Natural killer cell (primary cell): ENCODE measurements at regions not wholly inside any gene's neighbourhood (a gene's known extent, or its start where the extent isn't known, plus 50 kb on each side); places are given as distances from the start of the nearest gene placed in this dataset.
A peak's percentile ranks its signal among the peaks of the same experiment; 100 is the strongest.
"Not testable (repeated sequence)": the region's sequence is repeated elsewhere in the genome, so short reads cannot be mapped to it uniquely, and the experiment has no call there.

ENCODE experiments used
- ATAC-seq, 3 donors: fragments of 150-1000 bp in 2 of 3; fragments of 200-7000 bp in 1 of 3; cut with Tn5 transposase; 1 replicate in 1 of 3; 2 replicates in 2 of 3; pipeline ENCODE4 v1.10.0; 2021; ENCODE audit warnings: mild to moderate bottlenecking in 2 of 3, moderate library complexity in 2 of 3
- DNase-seq, 2 donors: peaks; one replicate each; pipeline versions ENCODE4 v3.0.0 to v3.0.0-alpha.2; 2013 to 2021; ENCODE audit warnings: mixed read lengths in 1 of 2
- H3K27ac ChIP-seq: one replicate; pipeline ENCODE4 v1.5.1; 2013; ENCODE audit warnings: mild to moderate bottlenecking, low read length
- H3K27me3 ChIP-seq: one replicate; pipeline ENCODE4 v1.6.1; 2013; ENCODE audit warnings: low read length; ENCODE audit not compliant: control insufficient read depth, insufficient read depth
- H3K36me3 ChIP-seq: one replicate; pipeline ENCODE4 v1.6.1; 2013; ENCODE audit warnings: low read length; ENCODE audit not compliant: control insufficient read depth, insufficient read depth
- H3K4me1 ChIP-seq: one replicate; pipeline ENCODE4 v1.6.1; 2013; ENCODE audit warnings: low read length; ENCODE audit not compliant: control insufficient read depth, insufficient read depth
- H3K4me3 ChIP-seq: one replicate; pipeline ENCODE4 v1.5.1; 2013; ENCODE audit warnings: low read length
- H3K9me3 ChIP-seq: one replicate; pipeline ENCODE4 v1.6.1; 2013; ENCODE audit warnings: low read length; ENCODE audit not compliant: control insufficient read depth, insufficient read depth
- H3K27ac Mint-ChIP-seq, 2 donors: one replicate each; pipeline ENCODE4 v1.8.0; 2022; ENCODE audit warnings: mild to moderate bottlenecking in 2 of 2, mixed read lengths in 2 of 2, moderate library complexity in 1 of 2
- H3K27me3 Mint-ChIP-seq, 2 donors: one replicate each; pipeline ENCODE4 v1.8.0; 2022; ENCODE audit warnings: low read depth in 2 of 2, mixed read lengths in 2 of 2
- H3K36me3 Mint-ChIP-seq: one replicate; pipeline ENCODE4 v1.8.0; 2022; ENCODE audit warnings: mixed read lengths
- H3K4me1 Mint-ChIP-seq, 2 donors: one replicate each; pipeline ENCODE4 v1.8.0; 2022; ENCODE audit warnings: mixed read lengths in 2 of 2
- H3K4me3 Mint-ChIP-seq: one replicate; pipeline ENCODE4 v1.8.0; 2022; ENCODE audit warnings: mild to moderate bottlenecking, moderate library complexity, mixed read lengths
- H3K9me3 Mint-ChIP-seq, 2 donors: one replicate each; pipeline ENCODE4 v1.8.0; 2022; ENCODE audit warnings: mixed read lengths in 2 of 2
- CTCF ChIP-seq: fragments of 200-600 bp; IDR thresholded peaks from one replicate; pipeline ENCODE4 v1.8.0; 2022; ENCODE audit warnings: antibody characterized with exemption
- WGBS: methylation state at CpG from one replicate; pipeline ENCODE4 v1.1.7; 2013; ENCODE audit warnings: missing lambda C conversion rate; ENCODE audit not compliant: insufficient coverage; 5-methylcytosine and 5-hydroxymethylcytosine counted together
- intact Hi-C: fragments of 100-400 bp; cut with micrococcal nuclease; formaldehyde crosslinking; loops from one replicate; pipeline ENCODE4 v1.14.2; 2022

DNA sequence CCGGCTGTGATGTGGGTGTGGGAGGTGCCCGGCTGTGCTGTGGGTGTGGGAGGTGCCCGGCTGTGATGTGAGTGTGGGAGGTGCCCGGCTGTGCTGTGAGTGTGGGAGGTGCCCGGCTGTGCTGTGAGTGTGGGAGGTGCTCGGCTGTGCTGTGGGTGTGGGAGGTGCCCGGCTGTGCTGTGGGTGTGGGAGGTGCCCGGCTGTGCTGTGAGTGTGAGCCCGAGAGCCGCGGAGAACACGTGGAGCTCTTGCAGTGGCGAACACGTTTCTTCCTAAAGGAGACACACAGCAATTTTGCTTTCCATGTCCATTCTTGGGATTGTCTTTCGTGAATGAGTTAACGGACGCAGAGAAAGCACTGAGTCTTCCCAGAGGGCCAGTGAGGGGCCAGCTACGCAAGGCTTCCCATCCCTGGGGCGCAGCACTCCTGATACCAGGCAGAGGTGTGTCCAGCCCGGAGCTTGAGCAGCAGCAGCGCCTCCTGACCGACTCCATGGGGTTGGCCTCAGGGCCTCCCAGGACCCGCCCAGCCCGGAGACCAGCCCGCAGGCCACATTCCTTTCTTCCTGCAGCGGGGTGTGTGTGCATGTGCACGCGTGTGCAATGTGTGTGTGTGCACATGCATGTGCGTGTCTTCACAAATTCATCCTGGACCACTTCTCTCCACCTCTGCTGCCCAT, 245.0 kb upstream of the B3GAT1 start:
- peaks cover 5 to 7% of the 10 kb centered on the region in 2 donors for H3K4me1 Mint-ChIP-seq
- no peak overlapping the region for H3K4me3 Mint-ChIP-seq
- no peaks in the 10 kb centered on the region for H3K36me3 Mint-ChIP-seq
- no peaks in the 10 kb centered on the region for H3K9me3 Mint-ChIP-seq
- Histone ChIP-seq H3K4me1 (peaks cover 4% of the 10 kb centered on the region), H3K9me3 (no peaks in the 10 kb centered on the region), H3K36me3 (no peaks in the 10 kb centered on the region), H3K27me3 (no peaks in the 10 kb centered on the region), H3K4me3 (no peak overlapping the region), H3K27ac (no peak overlapping the region)
- WGBS, result 93% methylated on average over 29 of the region's 29 CpGs
- H3K27me3 Mint-ChIP-seq, result peaks cover 20 to 23% of the 10 kb centered on the region in 2 donors
- no peak for ATAC-seq
- intact Hi-C loops, result loop anchor here (5.0 kb wide), 1 partner anchor 295 kb away; no protein-coding TSS in a partner anchor
- DNase-seq, result peak; percentile 13 to 49
- no peak for TF ChIP-seq CTCF
- no peak overlapping the region for H3K27ac Mint-ChIP-seq

DNA sequence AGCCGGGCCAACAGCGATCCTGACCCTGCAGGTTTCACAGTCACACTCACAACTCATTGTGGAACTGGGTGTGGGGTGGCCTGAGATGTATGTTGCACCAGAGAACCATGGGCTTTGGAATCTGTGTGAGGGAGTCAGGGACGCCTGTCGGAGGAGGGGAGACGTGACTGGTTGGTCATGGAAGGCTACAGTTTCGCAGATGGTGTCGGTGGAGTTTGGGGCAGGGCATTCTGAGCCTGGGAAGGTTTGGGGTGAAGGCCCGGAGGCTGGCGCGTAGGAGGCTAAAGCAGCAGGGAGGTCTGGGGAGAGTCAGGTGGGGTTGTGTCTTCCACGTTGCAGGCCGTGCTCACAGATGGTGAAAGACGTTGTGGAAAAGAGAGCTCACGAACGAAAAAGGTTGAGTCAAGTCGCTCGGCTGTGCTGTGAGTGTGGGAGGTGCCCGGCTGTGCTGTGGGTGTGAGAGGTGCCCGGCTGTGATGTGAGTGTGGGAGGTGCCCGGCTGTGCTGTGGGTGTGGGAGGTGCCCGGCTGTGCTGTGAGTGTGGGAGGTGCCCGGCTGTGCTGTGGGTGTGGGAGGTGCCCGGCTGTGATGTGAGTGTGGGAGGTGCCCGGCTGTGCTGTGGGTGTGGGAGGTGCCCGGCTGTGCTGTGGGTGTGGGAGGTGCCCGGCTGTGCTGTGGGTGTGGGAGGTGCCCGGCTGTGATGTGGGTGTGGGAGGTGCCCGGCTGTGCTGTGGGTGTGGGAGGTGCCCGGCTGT, 244.2 kb upstream of the B3GAT1 start:
- H3K36me3 Mint-ChIP-seq, H3K27ac ChIP-seq, H3K4me1 ChIP-seq, H3K4me3 ChIP-seq, H3K27me3 ChIP-seq, H3K4me1 Mint-ChIP-seq, H3K9me3 Mint-ChIP-seq, H3K36me3 ChIP-seq, ATAC-seq, H3K4me3 Mint-ChIP-seq, H3K9me3 ChIP-seq: not testable (repeated sequence)
- Mint-ChIP-seq H3K27me3 (peaks cover 20 to 31% of the 10 kb centered on the region in 2 donors), H3K27ac (peak overlapping the region; percentile 46 to 74)
- intact Hi-C loops, result loop anchor here (5.0 kb wide), 1 partner anchor 294 kb away; no protein-coding TSS in a partner anchor
- WGBS, result 89% methylated on average over 28 of the region's 29 CpGs
- peak; percentile 9 to 13 for DNase-seq

GRCh38 chr11:134655189-134655989, 243.3 kb upstream of the B3GAT1 start:
- H3K27ac Mint-ChIP-seq, result peak overlapping the region; percentile 46 to 51
- H3K4me1 Mint-ChIP-seq, result peaks cover 5 to 7% of the 10 kb centered on the region in 2 donors
- ATAC-seq (no peak), DNase-seq (peak in 1 of 2 donors; percentile 5)
- Histone ChIP-seq H3K27ac (no peak overlapping the region), H3K27me3 (no peaks in the 10 kb centered on the region), H3K36me3 (no peaks in the 10 kb centered on the region), H3K4me1 (peaks cover 4% of the 10 kb centered on the region), H3K4me3 (no peak overlapping the region), H3K9me3 (no peaks in the 10 kb centered on the region)
- H3K4me3 Mint-ChIP-seq, result no peak overlapping the region
- intact Hi-C loops, result loop anchor here (5.0 kb wide), 1 partner anchor 293 kb away; no protein-coding TSS in a partner anchor
- H3K36me3 Mint-ChIP-seq, result no peaks in the 10 kb centered on the region
- WGBS, result 80% methylated on average over 11 of the region's 11 CpGs
- no peaks in the 10 kb centered on the region for H3K9me3 Mint-ChIP-seq
- peaks cover 18 to 36% of the 10 kb centered on the region in 2 donors for H3K27me3 Mint-ChIP-seq
- TF ChIP-seq CTCF, result no peak
